ENCODE measurements at regions not wholly inside any gene's neighbourhood (a gene's known extent, or its start where the extent isn't known, plus 50 kb on each side); places are given as distances from the start of the nearest gene placed in this dataset.
A peak's percentile ranks its signal among the peaks of the same experiment; 100 is the strongest.

- DNase-seq: peak; percentile 92
These were observed 226.4 kb upstream of the HABP2 start for GRCh38 chr10:113326160-113327111.

- DNase-seq: peak; percentile 88
These were observed 223.7 kb upstream of the HABP2 start for GRCh38 chr10:113329121-113329596.

GRCh38 chr10:113331961-113332360 is 220.9 kb upstream of the HABP2 start:
- DNase-seq: peak; percentile 43

GRCh38 chr10:113333313-113333712 is 219.5 kb upstream of the HABP2 start:
- no peak for DNase-seq

- DNase-seq: peak; percentile 61
These were observed 217.3 kb upstream of the HABP2 start for GRCh38 chr10:113335592-113335991.

GRCh38 chr10:113336549-113337130 is 216.2 kb upstream of the HABP2 start:
- DNase-seq: peak; percentile 29

GRCh38 chr10:113337142-113337541 is 215.7 kb upstream of the HABP2 start:
- DNase-seq: peak; percentile 83

- DNase-seq: no peak
These were observed 213.7 kb upstream of the HABP2 start for GRCh38 chr10:113339121-113339520.

- peak; percentile 82 for DNase-seq
These were observed 212.6 kb upstream of the HABP2 start for GRCh38 chr10:113340282-113340681.

- DNase-seq: no peak
These were observed 211.7 kb upstream of the HABP2 start for GRCh38 chr10:113341138-113341537.

- no peak for DNase-seq
These were observed 206.8 kb upstream of the HABP2 start for GRCh38 chr10:113345826-113346624.

- DNase-seq: no peak
These were observed 205.3 kb upstream of the HABP2 start for GRCh38 chr10:113347508-113347907.

GRCh38 chr10:113348694-113349093 is 204.2 kb upstream of the HABP2 start:
- no peak for DNase-seq

- no peak for DNase-seq
These were observed 202.4 kb upstream of the HABP2 start for GRCh38 chr10:113350311-113351040.

GRCh38 chr10:113354711-113355110 is 198.1 kb upstream of the HABP2 start:
- peak; percentile 49 for DNase-seq

- DNase-seq: peak; percentile 66
These were observed 195.8 kb upstream of the HABP2 start for GRCh38 chr10:113356794-113357680.

- DNase-seq: peak; percentile 11
These were observed 195.1 kb upstream of the HABP2 start for GRCh38 chr10:113357681-113358300.

- no peak for DNase-seq
These were observed 193.2 kb upstream of the HABP2 start for GRCh38 chr10:113359655-113360054.

GRCh38 chr10:113360870-113361269 is 192.0 kb upstream of the HABP2 start:
- DNase-seq: no peak

GRCh38 chr10:113362645-113363091 is 190.2 kb upstream of the HABP2 start:
- peak; percentile 22 for DNase-seq

GRCh38 chr10:113364227-113364626 is 188.6 kb upstream of the HABP2 start:
- no peak for DNase-seq

Measured in fibroblast of upper back skin (primary cell).